ENCODE measurements at regions not wholly inside any gene's neighbourhood (a gene's known extent, or its start where the extent isn't known, plus 50 kb on each side); places are given as distances from the start of the nearest gene placed in this dataset.
"Not testable (repeated sequence)": the region's sequence is repeated elsewhere in the genome, so short reads cannot be mapped to it uniquely, and the experiment has no call there.

- DNase-seq (ENCODE audit: low spot score) = no peak
Observed at GRCh38 chr13:86858216-86858615, 813.0 kb upstream of the SLITRK5 start.

DNA sequence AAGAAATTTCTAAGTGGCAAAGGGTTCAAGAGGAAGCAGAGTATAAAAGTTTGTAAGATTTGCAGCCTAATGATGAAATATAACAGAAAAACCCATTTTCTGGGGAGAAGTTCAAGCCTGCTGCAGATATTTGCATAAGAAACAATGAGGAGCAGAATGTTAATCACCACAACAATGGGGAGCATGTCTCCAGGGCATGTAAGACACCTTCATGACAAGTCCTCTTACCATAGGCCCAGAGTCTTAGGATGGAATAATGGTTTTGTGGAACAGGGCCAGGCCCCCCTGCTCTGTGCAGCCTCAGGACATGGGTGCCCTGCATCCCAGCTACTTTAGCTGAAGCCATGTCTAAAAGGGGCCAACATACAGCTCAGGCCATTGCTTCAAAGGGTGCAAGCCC lies 809.0 kb upstream of the SLITRK5 start:
- no peak for DNase-seq (ENCODE audit: low spot score)

DNA sequence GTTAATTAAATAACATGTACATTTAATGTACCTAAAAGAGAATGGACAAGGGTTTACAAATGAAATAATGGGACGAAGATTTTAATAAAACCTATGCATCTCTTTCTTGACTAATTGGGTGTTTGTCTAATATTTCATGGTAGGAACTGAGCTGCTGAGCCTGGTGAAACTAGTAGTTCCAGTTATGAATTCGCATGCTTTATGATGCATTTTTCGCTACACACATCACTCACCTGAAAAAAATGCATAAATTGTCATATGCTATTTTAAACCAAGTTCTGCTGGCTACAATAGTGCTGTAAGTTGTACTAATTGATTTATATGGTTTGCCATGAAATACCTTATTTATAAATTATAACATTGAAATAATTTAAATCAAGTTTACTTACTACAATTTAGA lies 806.8 kb upstream of the SLITRK5 start:
- DNase-seq (ENCODE audit: low spot score) = no peak

DNA sequence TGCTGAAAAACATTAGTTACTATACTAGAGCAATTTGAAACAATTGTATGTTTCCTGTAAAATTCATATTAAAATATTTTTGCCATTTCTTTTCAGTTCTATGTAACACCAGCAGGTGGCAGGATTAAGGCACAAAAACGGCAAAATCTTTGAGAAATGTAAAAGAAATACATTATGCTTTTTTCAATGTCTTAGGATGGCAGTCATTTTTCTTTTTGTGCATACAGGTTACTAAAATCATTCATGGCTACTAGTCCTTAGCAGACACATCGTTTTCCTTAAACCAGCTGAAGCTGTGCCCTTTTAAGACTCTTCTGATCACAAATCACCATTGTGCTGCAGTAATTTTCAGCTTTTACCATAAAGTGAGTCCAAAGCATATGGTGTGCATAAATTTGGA lies 800.7 kb upstream of the SLITRK5 start:
- DNase-seq (ENCODE audit: low spot score) = peak; percentile 57

GRCh38 chr13:86877441-86877840 lies 793.7 kb upstream of the SLITRK5 start:
- DNase-seq (ENCODE audit: low spot score) = no peak

DNA sequence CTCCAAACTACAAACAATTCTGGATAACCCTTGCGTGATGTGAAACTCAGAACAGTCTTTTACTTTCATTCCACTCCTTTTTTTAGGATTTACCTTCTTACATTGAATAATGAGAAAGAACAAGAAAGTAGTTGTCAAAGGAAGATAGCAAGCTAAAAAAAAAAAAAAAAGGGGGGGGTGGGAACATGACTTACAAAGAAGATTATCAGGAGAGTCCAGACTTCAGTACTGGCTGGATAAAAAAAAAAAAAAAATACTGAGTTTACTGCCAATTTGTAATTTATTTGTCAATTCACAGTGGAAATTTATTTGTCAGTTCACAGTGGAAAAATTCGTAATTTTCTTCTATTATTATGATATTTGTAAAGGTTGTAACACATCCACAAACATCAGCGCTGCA lies 792.4 kb upstream of the SLITRK5 start:
- DNase-seq (ENCODE audit: low spot score) = no peak

GRCh38 chr13:86881390-86881789 lies 789.8 kb upstream of the SLITRK5 start:
- DNase-seq (ENCODE audit: low spot score) = no peak

DNA sequence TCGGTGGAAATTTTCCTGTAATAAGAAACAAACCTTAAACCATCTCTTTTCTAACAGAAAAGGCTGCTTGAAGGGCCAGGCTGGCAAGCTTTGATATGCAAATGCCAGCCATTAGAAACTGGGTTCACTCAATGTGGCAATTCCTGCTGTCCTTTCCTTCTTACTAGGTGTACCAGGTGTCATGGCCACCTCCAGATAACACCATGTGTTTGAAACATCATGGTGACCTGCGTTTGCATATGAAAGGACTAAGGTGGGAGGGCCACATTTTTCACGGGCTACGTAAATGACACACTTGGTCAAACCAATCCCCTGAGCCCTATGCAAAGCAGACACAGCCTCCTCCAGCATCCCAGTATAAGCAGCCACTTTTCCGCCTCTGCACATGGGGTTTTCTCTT lies 789.1 kb upstream of the SLITRK5 start:
- DNase-seq (ENCODE audit: low spot score) = no peak

- DNase-seq (ENCODE audit: low spot score) = no peak
Observed at GRCh38 chr13:86882835-86883234, 788.3 kb upstream of the SLITRK5 start.

- no peak for DNase-seq (ENCODE audit: low spot score)
Observed at GRCh38 chr13:86892330-86892729, 778.8 kb upstream of the SLITRK5 start.

DNA sequence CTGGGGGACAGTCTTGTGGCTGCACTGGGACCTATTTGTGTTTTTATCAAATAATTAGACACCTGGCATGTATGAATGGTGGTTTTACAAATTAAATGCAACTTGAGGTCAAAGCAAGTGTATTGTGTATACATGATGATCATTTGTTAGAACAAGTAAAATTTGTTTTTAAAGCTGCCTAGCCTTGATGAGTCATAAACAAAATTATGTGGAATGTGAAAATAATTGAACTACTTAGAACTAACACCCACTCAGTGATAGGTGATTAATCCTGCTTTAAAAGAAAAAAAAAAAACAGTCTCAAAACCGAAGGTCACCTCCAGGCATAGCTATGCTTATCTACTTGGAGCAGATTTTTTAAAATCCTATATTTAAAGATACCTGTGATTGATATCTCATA lies 770.3 kb upstream of the SLITRK5 start:
- DNase-seq (ENCODE audit: low spot score) = no peak

DNA sequence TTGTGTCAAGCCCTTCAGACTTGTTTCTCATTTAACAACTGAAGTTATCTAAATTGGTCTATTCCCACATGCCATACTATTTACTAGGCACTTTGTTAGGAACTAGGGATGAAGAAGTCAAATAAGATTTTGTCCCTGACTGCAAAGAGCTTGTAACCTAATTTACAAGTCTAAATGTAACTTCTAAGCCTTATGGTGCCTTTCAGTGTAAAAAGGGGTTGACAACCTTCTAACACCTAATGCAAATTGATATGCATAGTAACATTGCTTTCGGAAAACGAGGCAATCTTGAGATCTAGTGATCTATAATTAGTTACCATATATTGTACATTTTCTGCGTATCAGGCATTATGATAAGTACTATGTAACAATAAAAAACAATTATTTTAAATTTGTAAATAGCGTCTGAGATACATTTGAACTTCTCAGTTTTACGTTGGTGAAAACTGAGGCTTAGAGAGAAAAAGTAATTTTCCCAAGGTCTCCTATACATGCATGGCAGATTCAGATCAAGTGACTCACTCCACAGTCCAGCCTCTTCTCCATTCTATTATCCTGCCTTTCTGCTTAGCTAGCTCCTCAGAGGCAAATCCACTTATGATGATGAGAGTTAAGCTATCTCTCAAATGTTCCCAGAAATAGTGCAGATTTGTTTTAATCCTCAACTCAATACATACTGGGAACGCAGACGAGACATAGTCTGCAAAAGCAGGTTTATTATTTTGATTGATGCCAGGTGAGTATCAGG lies 764.9 kb upstream of the SLITRK5 start:
- DNase-seq (ENCODE audit: low spot score) = no peak

DNA sequence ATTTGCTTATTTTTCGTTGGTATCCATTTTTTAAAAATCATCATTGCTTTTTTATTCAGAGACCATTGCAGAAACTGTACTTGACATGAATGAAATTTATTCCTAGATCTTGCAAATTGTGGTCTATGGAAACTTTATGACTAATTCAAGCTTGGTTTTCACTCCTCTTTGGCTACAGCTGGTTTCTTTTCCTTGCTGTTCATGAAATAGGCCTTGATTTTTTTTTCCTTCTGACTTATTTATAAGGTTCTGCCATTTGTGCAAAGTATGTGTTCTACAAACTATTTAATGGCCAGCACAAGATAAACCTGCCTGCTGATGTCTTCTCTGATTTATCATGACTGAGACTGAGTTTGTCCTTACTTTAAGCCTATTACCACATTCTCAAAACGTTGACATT lies 764.0 kb upstream of the SLITRK5 start:
- no peak for DNase-seq (ENCODE audit: low spot score)

GRCh38 chr13:86909318-86909717 lies 761.9 kb upstream of the SLITRK5 start:
- no peak for DNase-seq (ENCODE audit: low spot score)

- no peak for DNase-seq (ENCODE audit: low spot score)
Observed at GRCh38 chr13:86914757-86915156, 756.4 kb upstream of the SLITRK5 start.

GRCh38 chr13:86917438-86917837 lies 753.7 kb upstream of the SLITRK5 start:
- DNase-seq (ENCODE audit: low spot score) = not testable (repeated sequence)

- no peak for DNase-seq (ENCODE audit: low spot score)
Observed at GRCh38 chr13:86918682-86919081, 752.5 kb upstream of the SLITRK5 start.

DNA sequence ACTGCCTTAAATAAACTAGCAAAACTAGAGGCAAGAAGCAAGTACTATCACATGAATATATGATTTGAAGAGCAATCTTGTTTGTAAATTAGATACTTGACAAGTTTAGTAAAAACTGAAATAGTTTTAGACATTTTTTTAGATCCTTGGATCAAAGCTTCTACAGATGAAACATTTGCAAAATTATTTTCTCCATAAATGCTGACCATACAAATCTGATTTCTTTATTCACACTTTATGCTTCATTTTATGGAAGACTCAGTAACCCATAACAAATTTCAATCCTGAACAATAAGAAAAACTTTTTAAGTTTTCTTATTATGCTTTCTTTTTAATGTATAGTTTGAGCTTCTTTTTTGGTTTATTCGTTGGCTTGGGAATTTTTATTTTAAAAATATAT lies 750.2 kb upstream of the SLITRK5 start:
- no peak for DNase-seq (ENCODE audit: low spot score)

- no peak for DNase-seq (ENCODE audit: low spot score)
Observed at GRCh38 chr13:86922936-86923335, 748.2 kb upstream of the SLITRK5 start.

GRCh38 chr13:86926916-86927315 lies 744.3 kb upstream of the SLITRK5 start:
- not testable (repeated sequence) for DNase-seq (ENCODE audit: low spot score)

DNA sequence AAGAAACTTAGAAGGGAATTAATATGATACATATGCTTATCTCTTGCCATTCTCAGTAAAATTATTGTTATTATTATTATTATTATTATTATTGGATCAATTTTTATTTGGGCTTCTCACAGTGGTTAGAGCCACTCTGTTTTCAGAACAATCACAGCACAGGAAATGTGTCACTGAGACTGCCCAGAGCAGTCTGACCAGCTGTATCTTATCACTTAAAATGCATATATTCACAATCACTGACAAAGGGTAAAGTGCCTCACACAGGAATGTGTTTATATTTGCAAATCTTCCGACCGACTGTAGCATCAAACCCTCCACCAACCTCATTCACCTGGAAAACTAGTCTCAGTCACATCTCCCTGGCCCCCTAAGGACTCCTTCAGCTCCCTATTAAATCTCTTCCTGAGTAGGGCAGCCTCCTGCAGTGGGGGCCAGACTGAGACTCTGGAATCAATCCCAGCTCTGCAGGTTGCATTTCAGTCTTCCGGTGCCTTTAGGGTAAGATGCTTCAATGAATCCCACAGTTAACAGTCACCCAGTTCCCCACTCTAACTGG lies 738.3 kb upstream of the SLITRK5 start:
- DNase-seq (ENCODE audit: low spot score) = no peak

DNA sequence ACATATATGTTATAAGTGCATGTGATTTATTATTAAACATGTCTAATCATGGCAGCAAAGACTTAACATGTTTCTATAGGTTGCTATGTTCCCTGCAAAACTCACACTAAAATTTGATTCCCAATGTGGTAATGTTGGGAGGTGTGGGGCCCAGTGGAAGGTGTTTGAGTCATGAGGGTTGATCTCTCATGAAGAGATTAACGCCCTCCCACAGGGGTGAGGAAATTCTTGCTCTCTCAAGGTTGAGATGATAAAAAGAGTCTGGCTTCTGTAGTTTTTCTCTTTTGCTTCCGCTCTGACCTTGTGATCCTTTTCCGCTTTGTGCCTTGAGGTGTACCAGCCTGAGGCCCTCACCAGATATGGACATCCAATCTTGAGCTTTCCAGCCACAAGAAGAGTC lies 737.5 kb upstream of the SLITRK5 start:
- no peak for DNase-seq (ENCODE audit: low spot score)

DNA sequence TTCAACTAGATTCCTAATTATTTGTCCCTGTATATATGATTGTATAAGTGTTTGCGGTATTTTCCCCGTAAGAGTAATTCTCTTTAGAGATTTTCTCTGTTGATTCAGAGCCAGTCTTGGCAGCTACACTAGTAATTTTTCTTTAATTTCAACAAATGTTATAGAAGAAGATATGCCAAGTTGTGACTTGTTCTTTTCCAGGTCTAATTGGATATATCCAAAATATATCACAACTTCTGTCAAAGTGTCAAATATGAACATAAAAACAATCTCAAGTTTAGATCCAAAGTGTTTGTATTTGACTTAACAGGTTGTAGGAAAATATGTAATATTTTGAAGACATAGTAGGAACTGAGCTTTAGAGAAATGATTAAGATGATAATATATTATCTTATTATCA lies 733.9 kb upstream of the SLITRK5 start:
- DNase-seq (ENCODE audit: low spot score) = no peak

- DNase-seq (ENCODE audit: low spot score) = no peak
Observed at GRCh38 chr13:86945584-86945983, 725.6 kb upstream of the SLITRK5 start.
